ENCODE measurements at regions not wholly inside any gene's neighbourhood (a gene's known extent, or its start where the extent isn't known, plus 50 kb on each side); places are given as distances from the start of the nearest gene placed in this dataset.

DNA sequence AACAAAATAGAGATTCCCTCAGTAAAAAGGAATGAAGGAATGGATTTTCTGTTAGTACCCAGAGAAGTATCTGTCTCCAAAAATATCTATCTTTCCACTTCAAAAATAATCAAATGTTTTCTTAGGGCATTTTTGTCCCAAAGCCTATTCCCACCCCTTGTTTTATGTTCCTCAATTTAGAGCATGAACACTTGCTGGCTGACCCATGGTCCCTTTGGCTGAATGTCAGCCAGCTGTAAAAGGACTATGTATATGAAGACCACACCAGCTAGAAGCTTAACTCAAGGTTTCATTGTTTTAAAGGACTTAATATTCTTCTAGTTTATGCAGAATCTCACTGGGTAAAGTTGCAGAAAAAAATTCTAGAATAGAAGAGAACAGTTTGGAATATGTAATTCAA lies 931.2 kb downstream of the MCTP2 start:
- TF ChIP-seq ZNF565 (CRISPR knock-in tag; conservative IDR thresholded peaks at IDR 0.05; ENCODE audit: low read depth), result no peak
- TF ChIP-seq ZFP3 (CRISPR knock-in tag; IDR thresholded peaks at IDR 0.05), result no peak
- no peak for TF ChIP-seq PPARA (CRISPR knock-in tag; IDR thresholded peaks at IDR 0.05; ENCODE audit: borderline replicate concordance)
- no peak for TF ChIP-seq ZFP30 (CRISPR knock-in tag; IDR thresholded peaks at IDR 0.05)
- TF ChIP-seq TCF4 (CRISPR knock-in tag; IDR thresholded peaks at IDR 0.05; ENCODE audit: borderline replicate concordance), result no peak
- TF ChIP-seq RARB (CRISPR knock-in tag; IDR thresholded peaks at IDR 0.05), result no peak
- TF ChIP-seq GLIS3 (CRISPR knock-in tag; IDR thresholded peaks at IDR 0.05), result no peak
- TF ChIP-seq ESRRG (CRISPR knock-in tag; IDR thresholded peaks at IDR 0.05), result no peak
- no peak for TF ChIP-seq ZC3H10 (CRISPR knock-in tag; IDR thresholded peaks at IDR 0.05)
- no peak for TF ChIP-seq ISL1 (CRISPR knock-in tag; IDR thresholded peaks at IDR 0.05)
- TF ChIP-seq ZNF8 (CRISPR knock-in tag; IDR thresholded peaks at IDR 0.05), result no peak
- TF ChIP-seq, protein P1, sequence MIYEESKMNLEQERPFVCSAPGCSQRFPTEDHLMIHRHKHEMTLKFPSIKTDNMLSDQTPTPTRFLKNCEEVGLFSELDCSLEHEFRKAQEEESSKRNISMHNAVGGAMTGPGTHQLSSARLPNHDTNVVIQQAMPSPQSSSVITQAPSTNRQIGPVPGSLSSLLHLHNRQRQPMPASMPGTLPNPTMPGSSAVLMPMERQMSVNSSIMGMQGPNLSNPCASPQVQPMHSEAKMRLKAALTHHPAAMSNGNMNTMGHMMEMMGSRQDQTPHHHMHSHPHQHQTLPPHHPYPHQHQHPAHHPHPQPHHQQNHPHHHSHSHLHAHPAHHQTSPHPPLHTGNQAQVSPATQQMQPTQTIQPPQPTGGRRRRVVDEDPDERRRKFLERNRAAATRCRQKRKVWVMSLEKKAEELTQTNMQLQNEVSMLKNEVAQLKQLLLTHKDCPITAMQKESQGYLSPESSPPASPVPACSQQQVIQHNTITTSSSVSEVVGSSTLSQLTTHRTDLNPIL (CRISPR knock-in tag; IDR thresholded peaks at IDR 0.05; ENCODE audit: low read depth), result no peak
- TF ChIP-seq, protein P2, sequence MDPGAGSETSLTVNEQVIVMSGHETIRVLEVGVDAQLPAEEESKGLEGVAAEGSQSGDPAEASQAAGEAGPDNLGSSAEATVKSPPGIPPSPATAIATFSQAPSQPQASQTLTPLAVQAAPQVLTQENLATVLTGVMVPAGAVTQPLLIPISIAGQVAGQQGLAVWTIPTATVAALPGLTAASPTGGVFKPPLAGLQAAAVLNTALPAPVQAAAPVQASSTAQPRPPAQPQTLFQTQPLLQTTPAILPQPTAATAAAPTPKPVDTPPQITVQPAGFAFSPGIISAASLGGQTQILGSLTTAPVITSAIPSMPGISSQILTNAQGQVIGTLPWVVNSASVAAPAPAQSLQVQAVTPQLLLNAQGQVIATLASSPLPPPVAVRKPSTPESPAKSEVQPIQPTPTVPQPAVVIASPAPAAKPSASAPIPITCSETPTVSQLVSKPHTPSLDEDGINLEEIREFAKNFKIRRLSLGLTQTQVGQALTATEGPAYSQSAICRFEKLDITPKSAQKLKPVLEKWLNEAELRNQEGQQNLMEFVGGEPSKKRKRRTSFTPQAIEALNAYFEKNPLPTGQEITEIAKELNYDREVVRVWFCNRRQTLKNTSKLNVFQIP (CRISPR knock-in tag; IDR thresholded peaks at IDR 0.05; ENCODE audit: borderline replicate concordance, low read depth), result no peak
- no peak for TF ChIP-seq CSDC2 (CRISPR knock-in tag; IDR thresholded peaks at IDR 0.05)
- TF ChIP-seq PATZ1 (CRISPR knock-in tag; IDR thresholded peaks at IDR 0.05; ENCODE audit: borderline replicate concordance), result no peak
- TF ChIP-seq ARNTL (CRISPR knock-in tag; IDR thresholded peaks at IDR 0.05; ENCODE audit: borderline replicate concordance, low read depth), result no peak
- no peak for ATAC-seq

DNA sequence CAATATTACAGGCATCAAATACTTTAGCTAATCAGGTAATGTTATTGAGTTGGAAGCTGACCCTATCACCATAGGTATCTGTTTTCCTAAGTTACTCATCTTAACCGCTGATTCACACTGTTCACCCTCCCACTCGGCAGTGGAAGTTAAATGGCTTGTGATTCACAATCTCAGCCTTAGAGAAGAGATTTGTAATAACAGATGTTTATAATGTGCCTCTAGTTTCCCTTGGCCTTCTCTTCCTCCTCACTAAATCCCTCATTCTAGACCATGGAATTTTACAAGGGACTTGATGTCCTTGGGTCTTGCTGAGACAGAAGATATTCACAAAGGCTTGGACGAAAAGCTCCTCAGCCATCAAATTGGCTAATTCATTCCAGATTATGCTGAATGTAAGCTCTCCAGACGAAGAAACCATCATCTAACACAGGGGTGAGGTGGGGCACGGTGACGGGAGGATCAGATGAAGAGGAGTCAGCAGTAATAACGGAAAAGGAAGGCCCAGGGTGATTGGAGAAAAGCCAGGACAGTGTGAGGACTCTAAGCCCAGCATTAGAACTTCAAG lies 931.7 kb downstream of the MCTP2 start:
- TF ChIP-seq GLIS3 (CRISPR knock-in tag; IDR thresholded peaks at IDR 0.05), result no peak
- no peak for TF ChIP-seq ZNF565 (CRISPR knock-in tag; conservative IDR thresholded peaks at IDR 0.05; ENCODE audit: low read depth)
- TF ChIP-seq PPARA (CRISPR knock-in tag; IDR thresholded peaks at IDR 0.05; ENCODE audit: borderline replicate concordance), result no peak
- no peak for TF ChIP-seq RARB (CRISPR knock-in tag; IDR thresholded peaks at IDR 0.05)
- TF ChIP-seq ISL1 (CRISPR knock-in tag; IDR thresholded peaks at IDR 0.05), result no peak
- TF ChIP-seq ZFP30 (CRISPR knock-in tag; IDR thresholded peaks at IDR 0.05), result no peak
- no peak for TF ChIP-seq SNAI2 (CRISPR knock-in tag; IDR thresholded peaks at IDR 0.05)
- no peak for TF ChIP-seq ZNF8 (CRISPR knock-in tag; IDR thresholded peaks at IDR 0.05)
- TF ChIP-seq CSDC2 (CRISPR knock-in tag; IDR thresholded peaks at IDR 0.05), result no peak
- no peak for TF ChIP-seq TOX (CRISPR knock-in tag; IDR thresholded peaks at IDR 0.05; ENCODE audit: borderline replicate concordance)
- TF ChIP-seq ZNF70 (CRISPR knock-in tag; IDR thresholded peaks at IDR 0.05), result no peak
- TF ChIP-seq TSHZ2 (CRISPR knock-in tag; IDR thresholded peaks at IDR 0.05), result no peak
- no peak for TF ChIP-seq ESRRG (CRISPR knock-in tag; IDR thresholded peaks at IDR 0.05)
- no peak for TF ChIP-seq BACH2 (CRISPR knock-in tag; IDR thresholded peaks at IDR 0.05; ENCODE audit: borderline replicate concordance)
- TF ChIP-seq OSR1 (CRISPR knock-in tag; IDR thresholded peaks at IDR 0.05), result no peak
- TF ChIP-seq, protein P2 (CRISPR knock-in tag; IDR thresholded peaks at IDR 0.05; ENCODE audit: borderline replicate concordance, low read depth), result no peak
- no peak for ATAC-seq

Data from SK-N-SH treated with all-trans-retinoic acid at 6 μM for 48 hours (cell line).